HepG2 (cell line): ENCODE measurements at regions not wholly inside any gene's neighbourhood (a gene's known extent, or its start where the extent isn't known, plus 50 kb on each side); places are given as distances from the start of the nearest gene placed in this dataset.

Experiments used
- AGO1 ChIP-seq: fragments of 200-400 bp; formaldehyde crosslinking; IDR thresholded peaks from 2 replicates; pipeline ENCODE4 v1.6.1; 2017; ENCODE audit warnings: mild to moderate bottlenecking, low read depth, low read length, moderate library complexity; ENCODE audit not compliant: poor library complexity, severe bottlenecking
- DMAP1 ChIP-seq: IDR thresholded peaks from 2 replicates; pipeline ENCODE4 v1.6.1; 2016
- ELF3 ChIP-seq: IDR thresholded peaks from 2 replicates; pipeline ENCODE4 v1.6.1; 2016; ENCODE audit warnings: missing genetic modification reagents, missing compliant biosample characterization
- FOXK2 ChIP-seq: fragments of 450-650 bp; IDR thresholded peaks from 2 replicates; pipeline ENCODE4 v1.6.1; 2016
- GABPA ChIP-seq, 2 experiments: IDR thresholded peaks; 2 replicates each; pipeline ENCODE4 v1.6.1; 2011 to 2016; ENCODE audit warnings: low read depth in 2 of 2, low read length in 1 of 2, missing biosample characterization in 1 of 2, missing genetic modification characterization in 1 of 2
- HHEX ChIP-seq: IDR thresholded peaks from 2 replicates; pipeline ENCODE4 v1.6.1; 2016; ENCODE audit warnings: control low read depth
- HMGXB3 ChIP-seq: sonication (generic); formaldehyde crosslinking; IDR thresholded peaks from 2 replicates; pipeline ENCODE4 v1.4.0; 2020; ENCODE audit warnings: missing genetic modification reagents, borderline replicate concordance
- HNRNPH1 ChIP-seq: fragments of 200-400 bp; formaldehyde crosslinking; optimal IDR thresholded peaks from 2 replicates; pipeline ENCODE3; 2017; ENCODE audit warnings: mild to moderate bottlenecking, low read depth, low read length
- HOXA9 ChIP-seq: sonication (generic); formaldehyde crosslinking; IDR thresholded peaks from 2 replicates; pipeline ENCODE4 v1.8.1; 2022; ENCODE audit warnings: missing genetic modification reagents, mild to moderate bottlenecking, moderate library complexity, borderline replicate concordance
- LBX2 ChIP-seq: sonication (generic); formaldehyde crosslinking; IDR thresholded peaks from 2 replicates; pipeline ENCODE4 v1.5.0; 2020; ENCODE audit warnings: missing genetic modification reagents, mild to moderate bottlenecking, borderline replicate concordance
- NRL ChIP-seq: sonication (generic); formaldehyde crosslinking; IDR thresholded peaks from 2 replicates; pipeline ENCODE4 v1.5.0; 2020; ENCODE audit warnings: missing genetic modification reagents, mild to moderate bottlenecking, moderate library complexity, borderline replicate concordance
- SRSF1 ChIP-seq: fragments of 200-400 bp; formaldehyde crosslinking; optimal IDR thresholded peaks from 2 replicates; pipeline ENCODE3; 2017; ENCODE audit warnings: mild to moderate bottlenecking, low read depth, low read length, moderate library complexity
- ZBTB21 ChIP-seq: sonication (generic); formaldehyde crosslinking; IDR thresholded peaks from 2 replicates; pipeline ENCODE4 v1.4.0; 2020; ENCODE audit warnings: missing genetic modification reagents
- ZFY ChIP-seq: sonication (generic); formaldehyde crosslinking; IDR thresholded peaks from 2 replicates; pipeline ENCODE4 v1.4.0; 2020; ENCODE audit warnings: missing genetic modification reagents
- ZMYM2 ChIP-seq: sonication (generic); formaldehyde crosslinking; IDR thresholded peaks from 2 replicates; pipeline ENCODE4 v1.8.0; 2022; ENCODE audit warnings: mild to moderate bottlenecking, missing genetic modification reagents
- ZNF281 ChIP-seq: sonication (generic); formaldehyde crosslinking; IDR thresholded peaks from 2 replicates; pipeline ENCODE4 v1.4.0; 2020; ENCODE audit warnings: missing genetic modification reagents, borderline replicate concordance
- ZNF496 ChIP-seq: sonication (generic); formaldehyde crosslinking; IDR thresholded peaks from 2 replicates; pipeline ENCODE4 v1.8.1; 2023; ENCODE audit warnings: mild to moderate bottlenecking, moderate library complexity, missing genetic modification reagents; ENCODE audit not compliant: insufficient replicate concordance
- ZNF615 ChIP-seq: sonication (generic); formaldehyde crosslinking; IDR thresholded peaks from 2 replicates; pipeline ENCODE4 v1.5.0; 2020; ENCODE audit warnings: mild to moderate bottlenecking, missing genetic modification reagents, borderline replicate concordance
- ZNF737 ChIP-seq: sonication (generic); formaldehyde crosslinking; IDR thresholded peaks from 2 replicates; pipeline ENCODE4 v1.5.0; 2020; ENCODE audit warnings: missing genetic modification reagents, mild to moderate bottlenecking, borderline replicate concordance
- ZNF740 ChIP-seq: sonication (generic); formaldehyde crosslinking; IDR thresholded peaks from 2 replicates; pipeline ENCODE4 v1.4.0; 2020; ENCODE audit warnings: missing genetic modification reagents
- ZNF792 ChIP-seq: IDR thresholded peaks from 2 replicates; pipeline ENCODE4 v1.6.1; 2016
- TF ChIP-seq, protein P1 (sequence below): sonication (generic); formaldehyde crosslinking; IDR thresholded peaks from 2 replicates; pipeline ENCODE4 v1.4.0; 2020; ENCODE audit warnings: missing genetic modification reagents

GRCh38 chr18:73189718-73190117 is 321.9 kb upstream of the NETO1 start (continued):
- TF ChIP-seq ZNF737 (CRISPR knock-in tag) = no peak
- TF ChIP-seq ZNF740 (CRISPR knock-in tag) = no peak
- no peak for TF ChIP-seq SRSF1
- TF ChIP-seq DMAP1 (CRISPR knock-in tag) = no peak
- TF ChIP-seq GABPA (IDR thresholded peaks at IDR 0.05; ENCODE audit: low read depth, low read length) = no peak
- no peak for TF ChIP-seq GABPA (CRISPR knock-in tag; IDR thresholded peaks at IDR 0.05; ENCODE audit: low read depth)
- no peak for TF ChIP-seq ZNF792
- peak; percentile 72; the same call in 1 of the 2 replicates for TF ChIP-seq HHEX (CRISPR knock-in tag)
- no peak for TF ChIP-seq LBX2 (CRISPR knock-in tag)
- TF ChIP-seq ZNF615 (CRISPR knock-in tag) = no peak
- TF ChIP-seq, protein P1, sequence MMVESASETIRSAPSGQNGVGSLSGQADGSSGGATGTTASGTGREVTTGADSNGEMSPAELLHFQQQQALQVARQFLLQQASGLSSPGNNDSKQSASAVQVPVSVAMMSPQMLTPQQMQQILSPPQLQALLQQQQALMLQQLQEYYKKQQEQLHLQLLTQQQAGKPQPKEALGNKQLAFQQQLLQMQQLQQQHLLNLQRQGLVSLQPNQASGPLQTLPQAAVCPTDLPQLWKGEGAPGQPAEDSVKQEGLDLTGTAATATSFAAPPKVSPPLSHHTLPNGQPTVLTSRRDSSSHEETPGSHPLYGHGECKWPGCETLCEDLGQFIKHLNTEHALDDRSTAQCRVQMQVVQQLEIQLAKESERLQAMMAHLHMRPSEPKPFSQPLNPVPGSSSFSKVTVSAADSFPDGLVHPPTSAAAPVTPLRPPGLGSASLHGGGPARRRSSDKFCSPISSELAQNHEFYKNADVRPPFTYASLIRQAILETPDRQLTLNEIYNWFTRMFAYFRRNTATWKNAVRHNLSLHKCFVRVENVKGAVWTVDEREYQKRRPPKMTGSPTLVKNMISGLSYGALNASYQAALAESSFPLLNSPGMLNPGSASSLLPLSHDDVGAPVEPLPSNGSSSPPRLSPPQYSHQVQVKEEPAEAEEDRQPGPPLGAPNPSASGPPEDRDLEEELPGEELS (CRISPR knock-in tag) = peak; percentile 76
- no peak for TF ChIP-seq NRL (CRISPR knock-in tag)
- TF ChIP-seq ELF3 (CRISPR knock-in tag) = peak; percentile 52; the same call in 1 of the 2 replicates
- TF ChIP-seq ZNF281 (CRISPR knock-in tag) = no peak
- TF ChIP-seq HMGXB3 (CRISPR knock-in tag) = no peak
- TF ChIP-seq HNRNPH1 = no peak
- TF ChIP-seq AGO1 = no peak
- no peak for TF ChIP-seq HOXA9 (CRISPR knock-in tag)
- TF ChIP-seq ZFY (CRISPR knock-in tag) = no peak
- TF ChIP-seq FOXK2 = 0 out of 2 replicates have a peak, but pooled peaks have one; percentile 52
- no peak for TF ChIP-seq ZMYM2
- no peak for TF ChIP-seq ZNF496 (CRISPR knock-in tag)
- TF ChIP-seq ZBTB21 = no peak
